ENCODE measurements at regions not wholly inside any gene's neighbourhood (a gene's known extent, or its start where the extent isn't known, plus 50 kb on each side); places are given as distances from the start of the nearest gene placed in this dataset.

DNA sequence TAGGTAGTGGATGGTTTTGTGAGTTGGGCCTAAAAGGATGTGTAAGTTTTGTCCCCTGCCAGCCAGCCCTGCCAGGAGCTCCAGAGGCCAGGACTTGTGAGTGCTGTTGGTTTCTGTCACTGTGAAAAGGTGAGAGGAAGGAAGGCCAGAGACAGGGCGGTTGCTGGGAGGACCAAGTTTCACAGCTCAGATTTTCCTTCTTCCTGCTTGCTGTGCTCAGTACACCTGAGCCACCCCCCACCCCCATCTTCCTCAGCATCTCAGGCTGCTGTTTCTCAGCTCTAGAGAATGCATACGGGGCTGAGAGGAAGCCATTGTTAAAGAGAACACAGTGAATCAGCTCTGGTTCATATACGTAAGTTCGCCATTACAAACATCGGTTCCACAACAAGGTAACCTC, 139.9 kb downstream of the BUB3 start:
- no peaks in the 10 kb centered on the region for H3K27me3 Mint-ChIP-seq
- no peak overlapping the region for H3K4me3 Mint-ChIP-seq (ENCODE audit: low read depth)
- H3K4me1 Mint-ChIP-seq (ENCODE audit: low read depth): no peaks in the 10 kb centered on the region
- H3K9me3 Mint-ChIP-seq (ENCODE audit: low read depth): no peaks in the 10 kb centered on the region
- no peak overlapping the region for H3K27ac Mint-ChIP-seq
- TF ChIP-seq, protein P1, sequence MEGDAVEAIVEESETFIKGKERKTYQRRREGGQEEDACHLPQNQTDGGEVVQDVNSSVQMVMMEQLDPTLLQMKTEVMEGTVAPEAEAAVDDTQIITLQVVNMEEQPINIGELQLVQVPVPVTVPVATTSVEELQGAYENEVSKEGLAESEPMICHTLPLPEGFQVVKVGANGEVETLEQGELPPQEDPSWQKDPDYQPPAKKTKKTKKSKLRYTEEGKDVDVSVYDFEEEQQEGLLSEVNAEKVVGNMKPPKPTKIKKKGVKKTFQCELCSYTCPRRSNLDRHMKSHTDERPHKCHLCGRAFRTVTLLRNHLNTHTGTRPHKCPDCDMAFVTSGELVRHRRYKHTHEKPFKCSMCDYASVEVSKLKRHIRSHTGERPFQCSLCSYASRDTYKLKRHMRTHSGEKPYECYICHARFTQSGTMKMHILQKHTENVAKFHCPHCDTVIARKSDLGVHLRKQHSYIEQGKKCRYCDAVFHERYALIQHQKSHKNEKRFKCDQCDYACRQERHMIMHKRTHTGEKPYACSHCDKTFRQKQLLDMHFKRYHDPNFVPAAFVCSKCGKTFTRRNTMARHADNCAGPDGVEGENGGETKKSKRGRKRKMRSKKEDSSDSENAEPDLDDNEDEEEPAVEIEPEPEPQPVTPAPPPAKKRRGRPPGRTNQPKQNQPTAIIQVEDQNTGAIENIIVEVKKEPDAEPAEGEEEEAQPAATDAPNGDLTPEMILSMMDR (IDR thresholded peaks at IDR 0.05; ENCODE audit: unreplicated experiment): no peak
- H3K36me3 Mint-ChIP-seq (ENCODE audit: insufficient read depth): no peaks in the 10 kb centered on the region
- DNase-seq (ENCODE audit: low spot score, unreplicated experiment): no peak

DNA sequence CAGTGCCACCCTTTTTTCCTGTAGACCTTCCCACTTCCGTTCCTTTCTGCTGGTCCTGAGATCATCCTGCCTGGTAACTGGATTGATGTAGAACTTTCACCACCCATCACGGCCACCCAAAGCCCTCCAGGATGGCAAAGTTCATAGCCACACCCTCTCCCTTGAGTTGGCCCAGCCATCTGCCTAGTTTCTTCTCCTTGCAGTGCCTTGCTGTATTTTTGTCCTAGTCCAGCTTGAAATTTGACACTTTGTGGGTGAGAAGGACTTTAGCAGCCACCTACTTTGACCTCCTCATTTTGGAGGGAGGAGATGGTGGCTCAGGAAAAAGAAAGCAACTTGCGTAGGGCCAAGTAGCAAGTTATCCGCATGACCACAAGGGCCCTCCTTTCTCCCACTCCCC, 140.7 kb downstream of the BUB3 start:
- Mint-ChIP-seq H3K9me3 (ENCODE audit: low read depth) (no peaks in the 10 kb centered on the region), H3K4me3 (ENCODE audit: low read depth) (no peak overlapping the region), H3K27ac (no peak overlapping the region), H3K36me3 (ENCODE audit: insufficient read depth) (no peaks in the 10 kb centered on the region), H3K27me3 (no peaks in the 10 kb centered on the region), H3K4me1 (ENCODE audit: low read depth) (no peaks in the 10 kb centered on the region)
- TF ChIP-seq, protein P1 (IDR thresholded peaks at IDR 0.05; ENCODE audit: unreplicated experiment): no peak
- DNase-seq (ENCODE audit: low spot score, unreplicated experiment): no peak

DNA sequence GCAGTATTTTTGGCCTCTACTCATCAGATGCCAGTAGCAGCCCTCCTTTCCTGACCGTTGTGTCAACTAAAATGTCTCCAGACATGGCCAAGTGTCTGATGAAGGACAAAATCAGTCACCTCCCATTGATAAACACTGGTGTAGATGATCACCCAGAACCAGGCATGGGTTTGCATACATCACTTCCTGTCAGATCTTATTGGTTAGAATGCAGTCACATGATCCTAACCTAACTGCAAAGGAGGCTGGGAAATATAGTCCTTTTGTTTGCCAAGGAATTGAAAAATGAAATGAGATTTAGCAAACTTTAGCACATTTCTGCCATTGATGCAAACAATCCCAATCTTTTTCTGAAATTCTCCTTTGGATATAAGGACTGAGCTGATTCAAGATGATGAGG, 141.4 kb downstream of the BUB3 start:
- no peaks in the 10 kb centered on the region for H3K36me3 Mint-ChIP-seq (ENCODE audit: insufficient read depth)
- no peaks in the 10 kb centered on the region for H3K4me1 Mint-ChIP-seq (ENCODE audit: low read depth)
- H3K27me3 Mint-ChIP-seq: no peaks in the 10 kb centered on the region
- no peak overlapping the region for H3K4me3 Mint-ChIP-seq (ENCODE audit: low read depth)
- no peak overlapping the region for H3K27ac Mint-ChIP-seq
- TF ChIP-seq, protein P1 (IDR thresholded peaks at IDR 0.05; ENCODE audit: unreplicated experiment): no peak
- H3K9me3 Mint-ChIP-seq (ENCODE audit: low read depth): no peaks in the 10 kb centered on the region
- no peak for DNase-seq (ENCODE audit: low spot score, unreplicated experiment)

DNA sequence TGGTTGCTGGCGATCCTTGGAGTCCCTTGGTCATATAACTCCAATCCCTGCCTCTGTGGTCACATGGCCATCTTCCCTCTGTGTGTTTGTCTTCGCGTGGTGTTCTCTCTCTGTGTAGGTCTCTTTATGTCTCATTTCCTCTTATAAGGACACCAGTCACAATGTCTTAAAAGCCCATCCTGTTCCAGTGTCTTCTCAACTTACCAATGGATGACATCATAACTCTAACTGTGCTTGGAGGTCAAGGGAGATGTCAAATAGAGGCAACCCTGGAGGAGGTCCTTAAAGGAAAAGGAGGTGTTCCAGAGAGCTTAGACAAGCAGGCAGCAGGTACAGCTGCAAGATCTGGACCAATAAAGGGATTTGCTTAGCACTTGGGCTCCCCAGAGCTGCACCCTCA, 143.0 kb downstream of the BUB3 start:
- Mint-ChIP-seq H3K9me3 (ENCODE audit: low read depth) (no peaks in the 10 kb centered on the region), H3K4me3 (ENCODE audit: low read depth) (no peak overlapping the region), H3K27ac (no peak overlapping the region), H3K27me3 (no peaks in the 10 kb centered on the region), H3K36me3 (ENCODE audit: insufficient read depth) (no peaks in the 10 kb centered on the region), H3K4me1 (ENCODE audit: low read depth) (no peaks in the 10 kb centered on the region)
- DNase-seq (ENCODE audit: low spot score, unreplicated experiment): no peak
- TF ChIP-seq, protein P1 (IDR thresholded peaks at IDR 0.05; ENCODE audit: unreplicated experiment): no peak

DNA sequence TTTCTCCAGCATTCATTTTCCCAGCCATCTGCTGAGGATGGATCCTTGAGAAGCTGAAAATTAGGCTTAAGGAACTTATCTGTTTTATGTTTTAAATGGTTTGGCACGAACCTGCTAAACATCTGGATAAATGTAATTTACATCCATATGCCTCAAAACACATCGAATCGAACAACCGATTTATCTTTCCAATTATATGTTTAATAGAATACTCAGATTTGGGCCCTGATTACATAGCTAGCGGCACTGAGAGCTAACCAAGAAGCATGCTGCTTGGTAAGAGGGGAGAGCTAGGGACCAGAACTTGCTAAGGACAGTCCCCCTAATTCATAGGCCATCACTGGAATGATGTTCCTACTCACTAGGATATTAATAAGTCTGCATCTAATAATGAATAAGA, 144.4 kb downstream of the BUB3 start:
- DNase-seq (ENCODE audit: low spot score, unreplicated experiment): no peak
- TF ChIP-seq, protein P1 (IDR thresholded peaks at IDR 0.05; ENCODE audit: unreplicated experiment): no peak
- peaks cover 2% of the 10 kb centered on the region for H3K36me3 Mint-ChIP-seq (ENCODE audit: insufficient read depth)
- peaks cover 9% of the 10 kb centered on the region for H3K9me3 Mint-ChIP-seq (ENCODE audit: low read depth)
- H3K27me3 Mint-ChIP-seq: no peaks in the 10 kb centered on the region
- peaks cover under 1% of the 10 kb centered on the region for H3K4me1 Mint-ChIP-seq (ENCODE audit: low read depth)
- no peak overlapping the region for H3K4me3 Mint-ChIP-seq (ENCODE audit: low read depth)
- no peak overlapping the region for H3K27ac Mint-ChIP-seq

Data from progenitor cell of endocrine pancreas (in vitro differentiated cells).